Muscle layer of duodenum (tissue), 2 donors: ENCODE measurements at regions not wholly inside any gene's neighbourhood (a gene's known extent, or its start where the extent isn't known, plus 50 kb on each side); places are given as distances from the start of the nearest gene placed in this dataset.

Experiments
- H3K27ac ChIP-seq: one replicate; pipeline ENCODE4 v1.7.0; 2013; ENCODE audit warnings: mild to moderate bottlenecking, low read length
- H3K27me3 ChIP-seq: one replicate; pipeline ENCODE4 v1.7.0; 2013; ENCODE audit warnings: low read depth, mild to moderate bottlenecking, control low read depth, low read length
- H3K36me3 ChIP-seq, 2 donors: one replicate each; pipeline ENCODE4 v1.7.0; 2013; ENCODE audit warnings: low read length in 2 of 2, control low read depth in 1 of 2, mild to moderate bottlenecking in 1 of 2; ENCODE audit not compliant: insufficient read depth in 2 of 2, control insufficient read depth in 1 of 2
- H3K4me1 ChIP-seq, 2 donors: one replicate each; pipeline ENCODE4 v1.7.0; 2013; ENCODE audit warnings: low read length in 2 of 2, mild to moderate bottlenecking in 2 of 2, control low read depth in 1 of 2, moderate library complexity in 1 of 2; ENCODE audit not compliant: insufficient read depth in 2 of 2, control insufficient read depth in 1 of 2
- H3K4me3 ChIP-seq, 2 donors: one replicate each; pipeline ENCODE4 v1.7.0; 2013; ENCODE audit warnings: low read length in 2 of 2, low read depth in 1 of 2, mild to moderate bottlenecking in 1 of 2
- H3K9me3 ChIP-seq, 2 donors: one replicate each; pipeline ENCODE4 v1.7.0; 2013; ENCODE audit warnings: low read length in 2 of 2, control low read depth in 1 of 2, mild to moderate bottlenecking in 1 of 2; ENCODE audit not compliant: control insufficient read depth in 1 of 2
- donor health status: healthy.

DNA sequence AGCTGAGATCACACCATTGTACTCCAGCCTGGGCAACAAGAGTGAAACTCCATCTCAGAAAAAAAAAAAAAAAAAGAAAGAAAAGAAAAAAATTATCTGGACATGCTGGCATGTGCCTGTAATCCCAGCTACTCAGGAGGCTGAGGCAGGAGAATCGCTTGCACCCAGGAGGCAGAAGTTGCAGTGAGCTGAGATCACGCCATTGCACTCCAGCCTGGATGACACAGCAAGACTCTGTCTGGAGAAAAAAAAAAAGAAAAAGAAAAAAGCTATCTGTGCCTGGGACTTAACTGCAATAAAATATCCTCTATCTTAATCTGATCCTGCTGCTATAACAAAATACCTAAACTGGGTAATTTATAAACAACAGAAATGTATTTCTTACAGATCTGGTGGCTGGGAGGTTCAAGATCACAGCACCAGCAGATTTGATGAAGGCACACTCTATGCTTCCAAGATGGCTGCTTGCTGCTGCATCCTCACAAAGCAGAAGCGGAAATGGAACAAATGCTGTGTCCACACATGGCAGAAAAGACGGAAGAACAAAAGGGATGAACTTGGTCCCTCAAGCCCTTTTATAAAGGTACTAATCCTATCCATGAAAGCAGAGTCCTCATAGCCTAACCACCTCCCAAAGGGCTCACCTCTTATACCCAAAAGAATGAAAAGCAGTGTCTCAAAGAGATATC is 273.3 kb upstream of the JARID2 start:
- H3K9me3 ChIP-seq: peaks cover 0 to 4% of the 10 kb centered on the region in 2 donors
- no peaks in the 10 kb centered on the region for H3K27me3 ChIP-seq
- H3K27ac ChIP-seq: no peak overlapping the region
- H3K4me1 ChIP-seq: no peaks in the 10 kb centered on the region
- no peaks in the 10 kb centered on the region for H3K36me3 ChIP-seq
- no peak overlapping the region for H3K4me3 ChIP-seq

DNA sequence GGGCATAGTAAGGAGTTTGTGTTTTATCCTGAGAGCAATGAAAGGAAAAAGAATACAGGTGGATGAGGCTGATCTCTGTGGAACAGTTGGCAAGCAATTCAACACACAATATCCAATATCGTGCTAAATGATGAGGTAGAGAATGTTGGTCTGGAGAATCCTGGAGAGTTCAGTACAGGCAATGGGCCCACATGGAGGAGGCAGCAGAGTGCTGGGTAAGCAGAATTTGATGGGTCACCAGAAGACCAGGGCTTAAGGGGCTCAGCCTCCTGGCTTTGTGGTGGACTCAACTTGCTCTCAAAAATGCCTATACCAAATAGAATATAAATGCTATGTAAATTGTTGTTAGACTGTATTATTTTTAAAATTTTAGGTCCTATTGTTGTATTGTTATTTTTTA is 271.5 kb upstream of the JARID2 start:
- H3K27me3 ChIP-seq: no peaks in the 10 kb centered on the region
- no peaks in the 10 kb centered on the region for H3K4me1 ChIP-seq
- no peak overlapping the region for H3K27ac ChIP-seq
- H3K9me3 ChIP-seq: peaks cover 0 to 2% of the 10 kb centered on the region in 2 donors
- no peaks in the 10 kb centered on the region for H3K36me3 ChIP-seq
- no peak overlapping the region for H3K4me3 ChIP-seq

DNA sequence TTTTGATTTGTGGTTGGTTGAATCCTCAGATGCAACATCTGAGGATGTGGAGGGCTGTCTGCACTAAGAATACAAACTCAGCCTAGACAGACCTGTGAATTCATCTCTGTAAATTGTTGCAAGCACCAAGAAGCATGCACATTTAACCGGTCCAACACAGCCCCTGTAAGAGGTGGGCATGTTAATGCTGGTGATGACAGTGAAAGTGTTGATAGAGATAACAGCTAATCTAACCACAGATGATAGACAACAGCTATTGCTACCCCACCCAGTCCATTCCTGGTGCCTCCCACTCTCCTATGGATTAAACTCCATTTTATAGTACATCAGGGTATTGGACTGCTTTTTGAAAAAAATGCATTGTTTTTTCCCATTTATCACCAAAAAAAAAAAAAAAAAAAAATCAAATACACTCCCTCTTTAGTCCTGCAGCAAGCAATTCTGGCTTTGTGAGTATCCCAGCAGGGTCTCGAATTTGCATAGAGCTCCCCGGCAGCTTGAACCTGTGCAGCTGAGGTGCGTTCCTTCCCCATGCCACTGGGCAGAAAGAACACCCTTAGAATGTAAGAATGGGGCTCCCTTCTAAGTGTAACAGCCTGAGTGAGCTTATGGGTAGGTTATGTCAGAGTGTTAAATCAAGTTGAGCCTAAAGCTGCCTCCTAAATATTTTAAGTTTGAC is 270.9 kb upstream of the JARID2 start:
- no peaks in the 10 kb centered on the region for H3K9me3 ChIP-seq
- no peak overlapping the region for H3K4me3 ChIP-seq
- H3K27ac ChIP-seq: no peak overlapping the region
- H3K36me3 ChIP-seq: no peaks in the 10 kb centered on the region
- no peaks in the 10 kb centered on the region for H3K4me1 ChIP-seq
- H3K27me3 ChIP-seq: no peaks in the 10 kb centered on the region

DNA sequence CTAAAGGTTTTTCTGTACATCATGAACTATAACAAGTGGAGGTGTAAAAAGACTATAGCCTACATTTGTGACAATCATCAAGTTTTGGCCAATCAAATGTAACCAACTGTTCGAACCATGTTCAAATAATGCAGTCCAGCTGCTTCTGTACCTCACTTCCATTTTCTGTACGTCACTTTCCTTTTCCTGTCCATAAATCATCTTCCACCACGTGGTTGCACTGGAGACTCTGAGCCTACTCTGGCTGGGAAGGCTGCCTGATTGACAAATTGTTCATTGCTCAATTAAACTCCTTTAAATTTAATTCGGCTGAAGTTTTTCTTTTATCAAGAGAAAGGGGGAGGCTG is 270.4 kb upstream of the JARID2 start:
- Histone ChIP-seq H3K4me3 (no peak overlapping the region), H3K27me3 (no peaks in the 10 kb centered on the region), H3K4me1 (no peaks in the 10 kb centered on the region), H3K9me3 (no peaks in the 10 kb centered on the region), H3K27ac (no peak overlapping the region), H3K36me3 (no peaks in the 10 kb centered on the region)

DNA sequence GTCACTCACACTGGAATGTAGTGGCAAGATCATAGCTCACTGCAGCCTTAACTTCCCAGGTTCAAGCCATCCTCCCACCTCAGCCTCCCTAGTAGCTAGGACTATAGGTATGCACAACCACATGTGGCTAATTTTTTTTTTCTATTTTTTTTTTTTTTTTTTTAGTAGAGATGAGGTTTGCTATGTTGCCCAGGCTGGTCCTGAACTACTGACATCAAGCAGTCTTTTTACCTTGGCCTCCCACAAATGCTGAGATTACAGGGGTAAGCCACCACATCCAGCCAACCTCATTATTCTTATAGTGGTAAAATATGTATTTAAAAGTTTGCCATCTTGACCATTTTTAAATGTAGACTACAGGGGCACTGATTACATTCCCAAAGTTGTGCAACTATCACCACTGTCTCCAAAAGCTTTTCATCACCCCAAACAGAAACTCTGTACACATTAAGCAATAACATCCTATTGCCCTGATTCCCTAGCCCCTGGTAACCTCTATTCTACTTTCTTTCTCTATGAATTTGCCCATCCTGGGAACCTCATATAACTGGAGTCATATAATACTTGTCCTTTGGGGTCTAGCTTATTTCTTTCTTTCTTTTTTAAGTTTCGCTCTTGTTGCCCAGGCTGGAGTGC is 268.0 kb upstream of the JARID2 start:
- Histone ChIP-seq H3K27ac (no peak overlapping the region), H3K9me3 (no peaks in the 10 kb centered on the region), H3K27me3 (no peaks in the 10 kb centered on the region), H3K36me3 (no peaks in the 10 kb centered on the region), H3K4me1 (no peaks in the 10 kb centered on the region), H3K4me3 (no peak overlapping the region)

DNA sequence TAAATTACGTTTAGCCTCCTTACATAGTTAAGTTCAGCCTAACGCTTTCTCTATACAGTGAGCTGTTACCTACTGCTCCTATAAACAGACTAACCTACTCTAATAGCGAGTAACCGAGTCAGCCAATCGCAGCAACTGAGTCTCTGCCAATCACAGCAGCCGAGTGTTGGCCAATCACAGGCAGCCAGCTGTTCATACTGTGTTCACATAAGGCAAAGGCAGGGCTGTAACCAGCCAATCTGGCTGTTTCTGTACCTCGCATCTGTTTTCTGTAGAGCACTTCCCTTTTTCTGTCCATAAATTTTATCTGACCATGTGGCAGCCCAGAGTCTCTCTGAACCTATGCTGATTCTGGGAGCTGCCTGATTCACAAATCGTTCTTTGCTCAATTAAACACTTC is 263.9 kb upstream of the JARID2 start:
- H3K4me3 ChIP-seq: no peak overlapping the region
- H3K27me3 ChIP-seq: no peaks in the 10 kb centered on the region
- no peak overlapping the region for H3K27ac ChIP-seq
- H3K4me1 ChIP-seq: peaks cover 5 to 9% of the 10 kb centered on the region in 2 donors
- H3K36me3 ChIP-seq: no peaks in the 10 kb centered on the region
- no peaks in the 10 kb centered on the region for H3K9me3 ChIP-seq

DNA sequence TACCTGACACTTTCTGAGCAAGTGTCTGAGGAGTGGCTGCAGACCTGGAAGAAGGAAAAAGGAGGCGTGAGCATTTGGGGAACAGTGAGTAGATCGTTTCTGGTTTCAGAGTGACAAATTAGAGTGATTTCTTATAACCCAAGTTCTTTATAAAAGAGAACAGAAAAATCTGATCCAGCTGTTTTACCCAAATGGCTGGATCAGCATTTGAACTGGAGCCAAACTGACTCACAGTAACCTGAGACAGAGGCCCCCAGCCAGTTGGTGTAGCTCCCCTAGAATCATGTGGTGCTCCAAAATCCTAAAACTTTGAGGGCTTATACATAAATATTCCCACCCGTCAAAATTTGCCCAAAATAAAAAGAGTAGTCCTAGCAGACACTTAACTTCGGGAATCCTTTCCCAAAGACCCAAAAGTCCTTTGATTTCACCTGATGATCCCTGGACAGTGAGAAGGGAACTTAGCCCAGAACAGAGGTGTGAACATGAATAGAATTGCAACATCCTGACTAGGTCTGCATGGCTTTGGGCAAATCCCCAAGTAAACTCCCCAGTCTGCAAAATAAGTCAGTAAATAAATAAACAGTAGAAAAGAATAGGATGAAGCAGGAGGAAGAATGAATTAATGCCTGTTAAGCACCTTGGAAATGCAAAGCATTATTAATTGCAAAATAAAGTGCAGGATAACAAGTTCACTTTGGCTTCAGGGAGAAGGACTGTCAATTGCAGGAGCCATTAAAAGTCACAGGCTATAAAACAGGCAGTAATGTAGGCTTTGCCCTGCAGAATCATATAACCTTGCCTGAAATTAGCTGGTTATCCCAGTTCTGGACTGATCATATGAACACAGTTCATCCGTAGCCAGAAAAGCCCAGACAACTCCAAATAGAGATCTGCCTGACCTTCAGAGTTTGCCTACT is 262.0 kb upstream of the JARID2 start:
- Histone ChIP-seq H3K9me3 (no peaks in the 10 kb centered on the region), H3K4me1 (peaks cover 5 to 9% of the 10 kb centered on the region in 2 donors), H3K4me3 (no peak overlapping the region), H3K27ac (no peak overlapping the region), H3K27me3 (no peaks in the 10 kb centered on the region), H3K36me3 (no peaks in the 10 kb centered on the region)

GRCh38 chr6:14984519-14984853 is 261.4 kb upstream of the JARID2 start:
- Histone ChIP-seq H3K27me3 (no peaks in the 10 kb centered on the region), H3K4me1 (peaks cover 5 to 9% of the 10 kb centered on the region in 2 donors), H3K27ac (no peak overlapping the region), H3K9me3 (no peaks in the 10 kb centered on the region), H3K4me3 (no peak overlapping the region), H3K36me3 (no peaks in the 10 kb centered on the region)

DNA sequence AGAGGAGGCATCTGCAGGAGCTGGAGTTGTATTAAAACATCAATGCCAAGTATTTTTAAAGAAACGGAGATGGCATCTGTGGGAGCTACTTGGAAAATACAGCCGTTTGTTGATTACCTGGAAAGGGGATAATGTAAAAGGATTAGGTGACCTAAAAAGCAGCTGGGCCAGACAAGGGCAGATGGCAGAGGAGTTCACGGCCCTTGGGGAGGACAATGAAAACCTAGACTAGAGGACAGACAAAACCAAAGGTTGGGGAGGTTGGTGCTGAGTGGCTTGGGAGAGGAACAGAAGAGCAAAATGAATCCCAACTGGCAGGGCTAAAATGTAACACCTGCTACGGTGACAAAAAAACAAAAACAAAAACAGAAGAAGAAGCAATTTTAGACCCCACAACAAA is 260.5 kb upstream of the JARID2 start:
- no peaks in the 10 kb centered on the region for H3K27me3 ChIP-seq

DNA sequence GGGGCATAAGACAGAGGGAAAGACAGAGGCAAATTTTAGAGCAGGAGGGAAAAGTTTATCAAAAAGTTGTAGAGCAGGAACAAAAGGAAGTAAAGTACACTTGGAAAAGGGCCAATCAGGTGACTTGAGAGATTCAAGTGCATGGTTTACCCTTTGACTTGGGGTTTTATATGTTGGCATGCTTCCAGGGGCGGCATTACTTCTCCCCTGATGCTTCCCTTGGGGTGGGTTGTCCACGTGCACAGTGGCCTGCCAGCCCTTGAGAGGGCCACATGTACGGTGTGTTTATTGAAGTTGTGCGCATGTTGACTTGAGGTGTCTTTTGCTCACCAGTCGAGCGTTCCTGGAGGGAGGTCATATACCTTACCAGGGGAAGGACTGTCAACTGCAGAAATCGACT is 259.5 kb upstream of the JARID2 start:
- Histone ChIP-seq H3K27me3 (no peaks in the 10 kb centered on the region), H3K4me3 (no peak overlapping the region), H3K36me3 (no peaks in the 10 kb centered on the region), H3K27ac (no peak overlapping the region), H3K4me1 (peaks cover 5 to 9% of the 10 kb centered on the region in 2 donors), H3K9me3 (no peaks in the 10 kb centered on the region)

More for the DNA sequence above, 260.5 kb upstream of the JARID2 start:
- Histone ChIP-seq H3K27ac (no peak overlapping the region), H3K36me3 (no peaks in the 10 kb centered on the region), H3K4me3 (no peak overlapping the region), H3K4me1 (peaks cover 5 to 9% of the 10 kb centered on the region in 2 donors), H3K9me3 (no peaks in the 10 kb centered on the region)

DNA sequence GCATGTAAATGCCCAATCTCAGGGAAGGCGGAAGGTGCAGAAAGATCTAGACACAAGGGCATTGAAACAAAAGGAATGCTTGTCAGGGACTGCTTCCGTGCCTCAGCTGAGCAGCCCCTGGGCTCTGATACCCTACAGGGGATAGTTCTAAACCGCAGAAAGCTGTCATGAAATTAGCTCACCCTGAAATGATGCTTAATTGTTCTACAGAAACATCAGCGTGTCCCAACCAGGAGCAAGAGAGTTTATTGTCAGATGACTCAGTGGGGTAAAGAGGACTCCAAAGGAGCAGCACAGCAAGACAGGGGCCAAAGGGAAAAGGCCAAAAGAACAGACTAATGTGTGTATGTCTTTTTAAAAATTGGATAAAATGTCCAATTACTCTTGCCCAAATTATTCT is 258.4 kb upstream of the JARID2 start:
- no peak overlapping the region for H3K4me3 ChIP-seq
- H3K27ac ChIP-seq: no peak overlapping the region
- no peaks in the 10 kb centered on the region for H3K9me3 ChIP-seq
- H3K27me3 ChIP-seq: no peaks in the 10 kb centered on the region
- no peaks in the 10 kb centered on the region for H3K36me3 ChIP-seq
- peaks cover 5 to 9% of the 10 kb centered on the region in 2 donors for H3K4me1 ChIP-seq
